Femur (tissue), 1 donor: ENCODE measurements at regions not wholly inside any gene's neighbourhood (a gene's known extent, or its start where the extent isn't known, plus 50 kb on each side); places are given as distances from the start of the nearest gene placed in this dataset.

ENCODE experiments used
- DNase-seq: peaks from one replicate; pipeline ENCODE4 v3.0.0-alpha.2; 2017

DNA sequence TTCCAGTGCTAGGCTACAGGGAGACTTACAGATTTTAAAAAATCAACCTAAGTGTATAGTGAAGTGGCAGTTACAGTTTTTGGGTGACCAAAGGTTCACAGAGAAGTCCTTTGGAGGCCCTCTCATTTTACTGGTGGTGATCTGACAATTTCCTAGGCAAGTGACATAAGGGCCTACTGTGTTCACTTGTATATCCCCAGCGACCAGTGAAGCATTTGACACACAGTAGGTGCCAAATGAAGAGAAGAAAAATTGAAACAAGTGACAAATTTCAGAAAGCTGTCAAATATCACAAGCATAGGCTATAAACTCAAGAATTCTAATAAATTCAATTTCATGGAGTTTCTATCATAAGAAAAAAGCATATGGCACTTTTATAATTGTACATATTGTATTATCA is 89.5 kb downstream of the RPL22L1 start:
- DNase-seq = no peak

DNA sequence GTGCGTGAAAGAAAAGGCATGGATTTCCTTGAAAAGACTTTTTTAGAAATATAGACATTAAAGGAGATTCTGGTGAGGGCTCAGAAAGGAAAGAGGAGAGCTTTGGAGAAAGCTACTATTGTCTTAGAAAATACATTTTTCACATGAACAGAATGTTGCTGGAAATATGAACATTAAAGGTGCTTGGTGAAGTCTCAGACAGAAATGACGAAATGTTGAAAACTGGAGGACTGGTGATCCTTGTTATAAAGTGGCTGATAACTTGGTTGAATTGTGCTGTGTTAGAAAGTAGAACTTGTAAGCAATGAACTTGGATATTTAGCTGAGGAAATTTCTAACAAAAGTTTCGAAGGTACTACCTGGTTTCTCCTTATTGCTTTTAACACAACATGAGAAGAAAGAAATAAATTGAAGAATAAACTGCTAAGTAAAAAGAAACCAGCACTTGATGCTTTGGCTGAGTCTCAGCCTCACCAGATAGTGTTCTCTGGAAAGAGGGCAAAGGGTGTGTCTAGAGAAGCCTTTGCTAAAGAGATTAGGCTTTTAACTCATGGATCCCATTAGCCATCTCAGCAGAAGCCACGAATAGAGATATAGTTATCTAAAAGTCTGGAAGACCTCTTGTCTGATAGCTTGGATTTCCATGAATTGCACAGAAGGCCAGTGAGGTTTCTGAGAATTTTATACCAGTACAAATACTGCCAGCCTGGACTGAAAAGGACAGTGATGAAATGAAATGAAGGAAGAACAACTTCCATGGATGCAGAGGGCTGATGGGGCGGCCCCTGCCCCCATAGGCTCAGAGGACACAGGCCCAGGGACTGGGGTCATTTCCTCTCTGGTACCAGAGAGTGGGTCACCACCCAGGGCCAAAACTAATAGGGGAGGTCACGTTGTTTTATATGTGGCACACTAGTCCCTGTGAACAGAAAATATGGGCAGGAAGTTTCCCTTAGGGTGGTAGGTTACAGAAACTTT is 91.5 kb downstream of the RPL22L1 start:
- DNase-seq = no peak

- DNase-seq = no peak
Observed at GRCh38 chr3:170777564-170777926, 92.5 kb downstream of the RPL22L1 start.

GRCh38 chr3:170776887-170777563 is 93.0 kb downstream of the RPL22L1 start:
- no peak for DNase-seq

- DNase-seq = no peak
Observed at GRCh38 chr3:170773682-170774425, 96.1 kb downstream of the RPL22L1 start.

DNA sequence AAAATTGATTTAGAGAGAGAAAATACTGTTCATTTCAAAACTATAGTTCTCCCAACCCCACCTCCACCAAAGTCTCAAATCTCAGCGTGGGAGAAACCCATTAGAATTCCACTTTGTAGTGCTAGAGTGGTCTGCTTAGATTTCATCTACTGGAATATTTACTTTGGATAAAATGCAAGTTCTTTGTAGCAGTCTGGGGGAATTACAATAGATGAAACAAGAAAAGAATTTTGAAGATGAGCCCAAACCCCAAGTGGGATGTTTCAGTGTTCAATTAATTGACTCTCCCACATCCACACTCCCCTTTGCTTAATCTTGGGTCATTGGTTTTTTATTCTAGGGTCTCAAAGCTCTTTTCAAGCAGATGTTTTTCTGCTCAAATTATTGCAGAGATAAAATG is 97.8 kb downstream of the RPL22L1 start:
- no peak for DNase-seq

DNA sequence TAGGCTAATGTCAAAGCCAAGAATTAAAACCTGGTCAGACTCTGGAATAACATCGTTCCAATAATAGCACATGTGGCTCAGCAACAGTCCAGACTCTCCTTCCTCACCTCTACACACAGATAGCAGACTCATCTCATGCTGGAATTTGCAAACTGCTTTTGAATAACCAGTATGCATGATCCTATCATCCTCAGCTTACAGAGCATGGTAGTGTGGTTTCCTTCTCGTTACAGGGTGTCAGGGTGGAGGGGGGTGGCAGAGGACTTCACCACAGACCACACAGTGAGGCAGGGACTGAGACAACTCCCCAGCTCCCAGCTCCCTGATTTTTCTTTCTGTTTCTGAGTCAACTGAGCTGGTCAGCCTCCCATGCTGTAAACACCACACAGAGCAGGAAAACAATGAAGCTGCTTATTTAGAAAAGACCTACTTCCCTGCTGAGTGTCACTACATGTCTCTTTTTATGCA is 101.6 kb downstream of the RPL22L1 start:
- DNase-seq = no peak

DNA sequence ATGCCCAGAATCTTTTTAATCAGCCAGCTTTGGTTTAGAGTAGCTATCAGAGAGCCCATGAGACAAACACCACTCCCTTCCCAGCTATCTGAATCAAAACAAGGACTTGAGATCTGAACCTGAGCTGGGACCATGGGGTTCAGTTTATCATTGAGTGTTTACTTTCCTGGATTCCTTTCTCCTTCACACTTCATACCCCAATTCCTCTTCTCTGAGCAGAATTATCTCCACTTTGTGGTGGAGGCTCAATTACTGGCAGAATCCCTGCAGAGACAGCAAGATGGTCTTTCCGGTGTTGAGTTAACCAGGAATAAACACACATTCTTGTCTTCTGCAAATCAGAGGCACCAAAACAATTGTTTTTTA is 102.4 kb downstream of the RPL22L1 start:
- DNase-seq = no peak

- DNase-seq = no peak
Observed at GRCh38 chr3:170766823-170767575, 103.0 kb downstream of the RPL22L1 start.

DNA sequence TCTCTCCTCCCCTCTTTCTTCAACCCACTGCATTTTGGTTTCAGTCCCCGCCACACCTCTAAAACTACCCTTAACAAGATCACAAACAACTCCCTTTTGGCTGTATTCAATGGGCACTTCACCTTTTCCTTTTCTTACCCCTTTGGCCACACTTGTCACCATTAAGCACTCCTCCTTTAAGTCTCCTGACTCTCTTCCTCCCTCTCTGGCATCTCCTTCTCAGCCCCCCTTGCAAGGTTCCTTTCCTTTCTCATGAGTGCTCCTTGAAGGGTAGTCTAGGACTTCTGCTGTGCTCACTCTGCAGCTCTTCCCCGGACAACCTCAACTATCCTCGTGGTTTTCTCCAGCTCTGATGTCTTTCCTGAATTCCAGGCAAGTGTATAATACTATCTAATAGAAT is 103.7 kb downstream of the RPL22L1 start:
- DNase-seq = no peak

- DNase-seq = no peak
Observed at GRCh38 chr3:170765419-170766078, 104.4 kb downstream of the RPL22L1 start.

DNA sequence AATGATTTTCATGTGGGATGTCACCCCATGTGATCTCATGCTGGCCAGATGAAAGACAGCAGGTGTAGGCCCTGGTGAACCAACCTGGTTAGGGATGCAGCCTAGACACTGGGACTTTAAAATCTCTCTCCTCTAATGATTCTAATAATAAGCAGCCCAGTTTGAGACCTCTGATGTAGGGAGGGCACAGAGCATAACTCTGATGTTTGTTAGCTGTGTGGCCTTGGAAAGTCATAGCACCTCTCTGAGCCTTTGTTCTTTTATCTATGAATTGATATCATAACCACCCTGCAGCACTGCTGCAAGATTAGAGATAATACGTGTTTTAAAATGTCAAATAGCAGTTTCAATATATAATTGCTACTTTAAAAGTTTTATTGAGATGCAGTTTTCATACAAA is 106.0 kb downstream of the RPL22L1 start:
- DNase-seq = no peak

GRCh38 chr3:170762064-170762463 is 107.9 kb downstream of the RPL22L1 start:
- DNase-seq = no peak

DNA sequence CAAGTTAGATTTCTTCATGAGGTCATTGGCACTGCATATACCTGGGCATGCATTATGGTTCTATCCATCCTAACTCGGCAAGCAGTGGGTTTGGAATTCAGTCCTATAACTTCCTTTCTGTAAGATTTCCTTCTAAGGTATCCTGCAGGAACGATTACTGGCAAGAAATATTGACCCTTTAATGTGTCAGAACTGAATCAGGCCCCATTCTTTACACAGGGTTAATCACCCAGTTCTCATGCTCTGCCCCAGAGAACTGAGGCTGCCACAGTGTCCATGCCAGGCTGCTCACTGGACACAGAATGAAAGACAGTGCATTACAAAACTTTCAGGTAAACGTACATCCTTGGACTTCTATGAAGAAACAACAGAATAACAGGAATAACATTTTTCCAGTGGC is 108.9 kb downstream of the RPL22L1 start:
- DNase-seq = no peak

DNA sequence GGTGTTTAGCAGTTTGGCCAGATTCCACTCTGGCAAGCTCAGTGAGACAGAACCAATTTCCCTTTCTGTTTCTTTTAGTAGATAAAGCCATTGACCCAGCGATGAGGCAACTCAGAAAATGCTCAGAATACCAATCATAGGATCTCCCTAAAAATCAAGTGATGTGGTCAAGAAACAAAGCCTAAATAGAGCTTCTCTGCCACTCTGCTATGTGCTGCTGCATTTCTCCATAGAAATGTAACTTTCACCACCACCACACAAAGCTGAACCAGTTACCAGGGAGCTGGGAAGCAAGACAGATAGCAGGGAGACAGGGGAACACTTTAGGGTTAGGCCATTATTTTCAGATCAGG is 109.8 kb downstream of the RPL22L1 start:
- DNase-seq = no peak

GRCh38 chr3:170759511-170760173 is 110.4 kb downstream of the RPL22L1 start:
- no peak for DNase-seq

DNA sequence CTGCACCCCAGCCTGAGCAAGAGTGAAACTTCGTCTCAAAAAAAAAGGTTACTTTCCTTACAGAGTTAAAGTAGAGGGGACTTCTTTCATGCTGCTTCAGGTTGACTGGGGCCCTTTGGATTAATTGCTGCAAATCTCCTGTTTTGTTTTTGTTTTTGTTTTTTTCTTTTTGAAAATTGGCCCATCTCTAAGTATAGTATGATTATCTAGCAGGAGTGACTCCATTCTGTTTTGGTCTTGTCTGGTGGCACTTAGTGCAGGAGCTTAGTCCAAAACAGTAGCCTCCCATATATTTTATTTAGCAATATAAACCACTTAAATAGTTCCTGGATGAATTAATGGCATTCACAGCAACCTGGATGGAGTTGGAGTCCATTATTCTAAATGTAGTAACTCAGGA is 113.0 kb downstream of the RPL22L1 start:
- no peak for DNase-seq

DNA sequence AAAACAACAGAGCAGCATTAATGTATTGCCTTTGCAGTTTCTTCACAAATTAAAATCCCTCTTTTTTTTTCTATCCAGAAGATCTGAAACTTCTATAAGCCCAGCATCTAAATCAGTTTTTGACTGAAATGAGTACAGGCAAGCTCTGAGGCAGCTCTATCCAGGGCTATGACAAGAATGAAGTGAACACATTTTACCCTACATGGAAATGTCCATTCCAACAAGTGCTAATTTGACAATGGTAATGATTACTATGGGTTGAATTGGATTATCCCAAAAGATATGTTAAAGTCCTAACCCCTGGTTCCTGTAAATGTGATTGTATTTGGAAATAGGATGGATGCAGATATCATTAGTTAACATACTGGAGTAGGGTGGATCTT is 115.7 kb downstream of the RPL22L1 start:
- DNase-seq = no peak

DNA sequence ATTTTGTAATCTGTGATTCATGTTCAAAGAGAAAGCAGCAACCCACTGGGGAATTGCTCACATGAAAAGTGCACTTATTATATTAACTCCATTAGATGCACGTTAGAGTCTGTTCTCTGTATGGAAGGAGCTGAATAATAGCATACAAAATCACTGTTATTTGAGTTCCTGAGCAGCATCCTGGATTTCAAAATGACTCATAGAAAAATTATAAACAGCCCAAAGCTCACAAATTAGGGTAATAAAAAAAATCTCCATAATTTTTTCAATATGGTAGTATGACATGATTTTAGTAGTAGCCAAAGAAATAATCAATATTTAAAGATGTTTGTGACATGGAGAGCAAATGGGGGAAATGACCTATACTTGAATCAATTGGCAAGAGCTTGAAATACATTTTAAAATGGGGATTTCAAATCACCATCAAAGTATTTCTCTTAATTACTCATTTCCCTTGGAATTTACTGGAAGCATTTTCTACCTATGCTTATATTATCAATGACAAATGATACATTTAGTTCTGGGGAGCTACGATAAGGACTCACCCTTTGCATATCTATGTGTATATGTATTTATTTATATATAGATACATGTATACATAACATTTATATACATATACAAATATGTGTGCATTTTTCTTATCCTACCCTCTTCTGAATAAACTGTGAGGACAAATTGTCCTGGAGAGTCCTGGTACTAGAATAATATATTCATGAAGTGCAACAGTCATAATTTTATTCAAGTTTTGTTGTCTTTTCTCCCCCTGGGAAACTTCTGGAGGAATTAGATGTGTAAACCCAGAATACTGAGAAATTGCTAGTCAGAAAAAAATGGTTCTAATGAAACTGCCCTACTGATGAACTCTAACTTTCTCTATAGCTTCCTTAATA is 116.3 kb downstream of the RPL22L1 start:
- no peak for DNase-seq

GRCh38 chr3:170752571-170753155 is 117.3 kb downstream of the RPL22L1 start:
- DNase-seq = no peak
